ENCODE measurements at regions not wholly inside any gene's neighbourhood (a gene's known extent, or its start where the extent isn't known, plus 50 kb on each side); places are given as distances from the start of the nearest gene placed in this dataset.

DNA sequence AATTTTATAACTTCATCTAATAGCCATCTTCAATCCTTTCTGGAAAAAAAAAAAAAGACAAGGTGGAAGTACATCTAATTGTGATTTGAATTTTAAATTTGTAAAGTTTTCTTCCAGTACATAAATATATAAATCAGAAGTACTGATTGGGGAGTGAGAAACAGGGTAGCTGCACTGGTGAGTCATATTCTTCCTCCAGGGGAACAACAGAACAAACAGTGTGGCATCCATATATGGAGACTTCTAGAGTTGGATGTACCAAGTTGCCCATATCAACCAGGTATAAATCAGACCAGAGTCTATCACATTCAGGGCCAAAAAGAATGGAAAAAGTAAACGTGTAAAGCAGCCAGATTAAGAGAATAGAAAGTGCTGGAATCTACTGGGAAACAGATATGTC is 66.0 kb upstream of the NRIP1 start:
- Histone ChIP-seq H3K4me1 (ENCODE audit: control insufficient read depth, insufficient read depth, low read length) (no peaks in the 10 kb centered on the region), H3K36me3 (ENCODE audit: control insufficient read depth, insufficient read depth, low read length) (no peaks in the 10 kb centered on the region), H3K9me3 (ENCODE audit: control insufficient read depth, insufficient read depth, low read depth, low read length) (no peaks in the 10 kb centered on the region), H3K27ac (ENCODE audit: low read length) (no peak overlapping the region), H3K27me3 (ENCODE audit: control insufficient read depth, insufficient read depth, low read length) (no peaks in the 10 kb centered on the region), H3K4me3 (ENCODE audit: low read depth in 2 of 2, low read length in 2 of 2) (no peak overlapping the region)
- no peak for ATAC-seq
- POLR2A ChIA-PET = no interaction called here
- no TSS peak for BruUV-seq (replicated peaks)
- intact Hi-C loops (cut with micrococcal nuclease; ENCODE audit: unreplicated experiment) = no loop called here
- in situ Hi-C loops (cut with HindIII; ENCODE audit: low pct_unique_long_range_greater_than_20kb, low sequenced_read_pairs) = no loop called here
- CTCF ChIA-PET = no interaction called here
- no peak for DNase-seq (ENCODE audit: low read depth, low spot score)
- TF ChIP-seq SIN3A (IDR thresholded peaks at IDR 0.05; ENCODE audit: borderline replicate concordance, insufficient read depth, low read depth, low read length) (no peak), TCF7L2 (IDR thresholded peaks at IDR 0.05; ENCODE audit: low read depth, low read length) (no peak), POLR2AphosphoS5 (IDR thresholded peaks at IDR 0.05; ENCODE audit: low read depth, low read length) (no peak)
- TF ChIP-seq, protein P1, sequence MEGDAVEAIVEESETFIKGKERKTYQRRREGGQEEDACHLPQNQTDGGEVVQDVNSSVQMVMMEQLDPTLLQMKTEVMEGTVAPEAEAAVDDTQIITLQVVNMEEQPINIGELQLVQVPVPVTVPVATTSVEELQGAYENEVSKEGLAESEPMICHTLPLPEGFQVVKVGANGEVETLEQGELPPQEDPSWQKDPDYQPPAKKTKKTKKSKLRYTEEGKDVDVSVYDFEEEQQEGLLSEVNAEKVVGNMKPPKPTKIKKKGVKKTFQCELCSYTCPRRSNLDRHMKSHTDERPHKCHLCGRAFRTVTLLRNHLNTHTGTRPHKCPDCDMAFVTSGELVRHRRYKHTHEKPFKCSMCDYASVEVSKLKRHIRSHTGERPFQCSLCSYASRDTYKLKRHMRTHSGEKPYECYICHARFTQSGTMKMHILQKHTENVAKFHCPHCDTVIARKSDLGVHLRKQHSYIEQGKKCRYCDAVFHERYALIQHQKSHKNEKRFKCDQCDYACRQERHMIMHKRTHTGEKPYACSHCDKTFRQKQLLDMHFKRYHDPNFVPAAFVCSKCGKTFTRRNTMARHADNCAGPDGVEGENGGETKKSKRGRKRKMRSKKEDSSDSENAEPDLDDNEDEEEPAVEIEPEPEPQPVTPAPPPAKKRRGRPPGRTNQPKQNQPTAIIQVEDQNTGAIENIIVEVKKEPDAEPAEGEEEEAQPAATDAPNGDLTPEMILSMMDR (IDR thresholded peaks at IDR 0.05) = no peak
- TF ChIP-seq, protein P2, sequence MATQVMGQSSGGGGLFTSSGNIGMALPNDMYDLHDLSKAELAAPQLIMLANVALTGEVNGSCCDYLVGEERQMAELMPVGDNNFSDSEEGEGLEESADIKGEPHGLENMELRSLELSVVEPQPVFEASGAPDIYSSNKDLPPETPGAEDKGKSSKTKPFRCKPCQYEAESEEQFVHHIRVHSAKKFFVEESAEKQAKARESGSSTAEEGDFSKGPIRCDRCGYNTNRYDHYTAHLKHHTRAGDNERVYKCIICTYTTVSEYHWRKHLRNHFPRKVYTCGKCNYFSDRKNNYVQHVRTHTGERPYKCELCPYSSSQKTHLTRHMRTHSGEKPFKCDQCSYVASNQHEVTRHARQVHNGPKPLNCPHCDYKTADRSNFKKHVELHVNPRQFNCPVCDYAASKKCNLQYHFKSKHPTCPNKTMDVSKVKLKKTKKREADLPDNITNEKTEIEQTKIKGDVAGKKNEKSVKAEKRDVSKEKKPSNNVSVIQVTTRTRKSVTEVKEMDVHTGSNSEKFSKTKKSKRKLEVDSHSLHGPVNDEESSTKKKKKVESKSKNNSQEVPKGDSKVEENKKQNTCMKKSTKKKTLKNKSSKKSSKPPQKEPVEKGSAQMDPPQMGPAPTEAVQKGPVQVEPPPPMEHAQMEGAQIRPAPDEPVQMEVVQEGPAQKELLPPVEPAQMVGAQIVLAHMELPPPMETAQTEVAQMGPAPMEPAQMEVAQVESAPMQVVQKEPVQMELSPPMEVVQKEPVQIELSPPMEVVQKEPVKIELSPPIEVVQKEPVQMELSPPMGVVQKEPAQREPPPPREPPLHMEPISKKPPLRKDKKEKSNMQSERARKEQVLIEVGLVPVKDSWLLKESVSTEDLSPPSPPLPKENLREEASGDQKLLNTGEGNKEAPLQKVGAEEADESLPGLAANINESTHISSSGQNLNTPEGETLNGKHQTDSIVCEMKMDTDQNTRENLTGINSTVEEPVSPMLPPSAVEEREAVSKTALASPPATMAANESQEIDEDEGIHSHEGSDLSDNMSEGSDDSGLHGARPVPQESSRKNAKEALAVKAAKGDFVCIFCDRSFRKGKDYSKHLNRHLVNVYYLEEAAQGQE (IDR thresholded peaks at IDR 0.05; ENCODE audit: insufficient read depth in 1 of 2, low read depth in 2 of 2, low read length in 1 of 2) = no peak

DNA sequence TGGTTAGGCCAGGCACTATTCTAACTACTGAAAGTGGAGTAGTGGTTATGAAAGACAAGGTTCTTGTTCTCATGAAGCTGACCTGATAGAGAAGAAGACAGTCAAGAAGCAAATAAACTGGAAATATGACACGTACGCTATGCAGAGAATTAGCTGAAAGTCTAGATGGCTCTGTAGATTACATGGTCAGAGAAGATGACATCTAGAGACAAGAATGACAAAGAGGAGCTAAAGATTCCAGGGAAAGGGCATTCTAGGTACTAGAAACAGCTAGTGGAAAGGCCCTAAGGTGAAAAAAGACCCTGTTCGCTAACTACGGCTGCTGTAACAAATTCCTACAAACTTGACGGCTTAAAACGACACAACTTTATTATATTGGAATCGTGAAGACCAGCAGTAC is 68.0 kb upstream of the NRIP1 start:
- intact Hi-C loops (cut with micrococcal nuclease; ENCODE audit: unreplicated experiment) = no loop called here
- CTCF ChIA-PET = no interaction called here
- BruUV-seq (replicated peaks) = no TSS peak

More for the DNA sequence above, 68.0 kb upstream of the NRIP1 start:
- DNase-seq (ENCODE audit: low read depth, low spot score) (no peak), ATAC-seq (no peak)
- Histone ChIP-seq H3K4me3 (ENCODE audit: low read depth in 2 of 2, low read length in 2 of 2) (no peak overlapping the region), H3K4me1 (ENCODE audit: control insufficient read depth, insufficient read depth, low read length) (no peaks in the 10 kb centered on the region), H3K9me3 (ENCODE audit: control insufficient read depth, insufficient read depth, low read depth, low read length) (no peaks in the 10 kb centered on the region), H3K27me3 (ENCODE audit: control insufficient read depth, insufficient read depth, low read length) (no peaks in the 10 kb centered on the region), H3K36me3 (ENCODE audit: control insufficient read depth, insufficient read depth, low read length) (no peaks in the 10 kb centered on the region), H3K27ac (ENCODE audit: low read length) (no peak overlapping the region)
- POLR2A ChIA-PET = no interaction called here
- in situ Hi-C loops (cut with HindIII; ENCODE audit: low pct_unique_long_range_greater_than_20kb, low sequenced_read_pairs) = no loop called here
- no peak for TF ChIP-seq POLR2AphosphoS5 (IDR thresholded peaks at IDR 0.05; ENCODE audit: low read depth, low read length)
- TF ChIP-seq, protein P2 (IDR thresholded peaks at IDR 0.05; ENCODE audit: insufficient read depth in 1 of 2, low read depth in 2 of 2, low read length in 1 of 2) = no peak

All from Panc1 (cell line).